GM21367 (cell line): ENCODE measurements at regions not wholly inside any gene's neighbourhood (a gene's known extent, or its start where the extent isn't known, plus 50 kb on each side); places are given as distances from the start of the nearest gene placed in this dataset.

Source experiments
- ATAC-seq: cut with Tn5 transposase; IDR thresholded peaks from one replicate; pipeline ENCODE4 v1.9.1; 2021; ENCODE audit not compliant: unreplicated experiment

DNA sequence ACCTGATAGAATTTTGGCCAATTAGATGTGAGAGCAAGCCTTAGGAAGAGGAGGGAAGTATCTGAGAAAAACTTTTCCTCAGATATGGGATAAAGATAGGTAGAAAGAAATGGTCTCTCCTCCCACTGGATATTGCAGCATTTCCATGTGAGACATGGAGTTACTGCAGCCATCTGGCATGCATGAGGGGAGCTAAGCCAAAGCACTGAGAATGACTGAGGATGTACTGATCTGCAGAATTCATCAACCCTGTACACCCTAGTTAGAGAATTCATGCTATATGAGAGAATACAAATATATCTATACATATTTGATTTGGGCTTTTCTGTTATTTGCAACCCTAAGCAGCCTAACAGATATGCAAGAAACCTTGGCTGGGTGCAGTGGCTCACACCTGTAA is 52.5 kb upstream of the RPL34 start:
- ATAC-seq: no peak

DNA sequence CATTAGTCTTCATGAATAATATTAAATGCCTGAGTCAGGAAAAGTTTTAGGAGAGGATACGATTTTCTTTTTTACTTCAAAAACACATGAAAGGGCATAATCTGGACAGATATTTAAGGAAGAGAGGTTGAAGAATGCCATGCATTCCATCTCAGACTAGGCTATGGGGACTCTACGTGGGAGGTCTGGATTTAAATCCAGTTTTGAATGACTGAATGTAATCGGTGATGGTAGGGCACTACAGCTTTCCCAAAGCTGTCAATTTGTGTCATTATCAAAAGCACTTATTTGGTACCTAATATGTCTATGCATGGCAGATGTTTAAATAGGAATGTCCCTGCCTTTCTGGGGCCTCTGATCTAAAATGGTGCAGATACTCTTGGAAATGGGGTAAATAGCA is 59.3 kb upstream of the RPL34 start:
- no peak for ATAC-seq

DNA sequence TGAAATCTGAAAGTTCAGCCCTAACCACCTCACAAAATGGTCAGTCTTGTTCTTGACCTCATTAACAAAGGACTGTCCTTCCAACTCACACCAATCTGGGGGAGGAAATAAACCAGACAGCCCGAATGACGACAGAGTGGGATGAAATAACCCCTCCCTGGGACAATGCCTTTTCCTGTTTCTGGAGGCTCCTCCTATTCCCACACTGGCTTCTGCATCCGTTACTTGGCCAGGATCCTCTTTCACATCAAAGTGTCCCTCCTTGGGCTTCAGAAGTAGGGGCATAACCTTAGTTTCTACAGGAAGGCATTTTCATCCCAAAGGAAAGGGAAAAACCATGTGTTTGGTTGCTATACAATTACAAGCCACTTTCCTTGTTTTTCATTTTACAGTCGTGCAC is 59.8 kb upstream of the RPL34 start:
- no peak for ATAC-seq

DNA sequence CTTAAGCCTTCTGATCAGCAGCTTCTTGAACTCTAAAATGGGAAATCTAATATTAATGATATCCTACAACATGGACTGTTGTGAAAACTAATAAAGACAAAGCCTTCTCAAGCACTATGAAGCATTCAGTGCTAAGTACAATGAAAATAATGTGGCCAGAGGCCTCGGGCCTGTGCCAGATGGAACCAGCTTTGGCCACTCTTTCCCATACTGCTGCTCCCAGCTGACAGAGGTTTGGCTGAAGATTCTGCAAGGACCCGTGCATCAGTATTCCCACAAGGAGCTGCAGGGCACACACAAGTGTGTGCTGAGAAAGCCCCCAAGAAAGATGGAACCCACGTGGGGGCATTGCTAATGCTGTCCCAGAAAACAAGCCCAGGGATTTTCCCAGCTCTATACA is 60.5 kb upstream of the RPL34 start:
- ATAC-seq: no peak

DNA sequence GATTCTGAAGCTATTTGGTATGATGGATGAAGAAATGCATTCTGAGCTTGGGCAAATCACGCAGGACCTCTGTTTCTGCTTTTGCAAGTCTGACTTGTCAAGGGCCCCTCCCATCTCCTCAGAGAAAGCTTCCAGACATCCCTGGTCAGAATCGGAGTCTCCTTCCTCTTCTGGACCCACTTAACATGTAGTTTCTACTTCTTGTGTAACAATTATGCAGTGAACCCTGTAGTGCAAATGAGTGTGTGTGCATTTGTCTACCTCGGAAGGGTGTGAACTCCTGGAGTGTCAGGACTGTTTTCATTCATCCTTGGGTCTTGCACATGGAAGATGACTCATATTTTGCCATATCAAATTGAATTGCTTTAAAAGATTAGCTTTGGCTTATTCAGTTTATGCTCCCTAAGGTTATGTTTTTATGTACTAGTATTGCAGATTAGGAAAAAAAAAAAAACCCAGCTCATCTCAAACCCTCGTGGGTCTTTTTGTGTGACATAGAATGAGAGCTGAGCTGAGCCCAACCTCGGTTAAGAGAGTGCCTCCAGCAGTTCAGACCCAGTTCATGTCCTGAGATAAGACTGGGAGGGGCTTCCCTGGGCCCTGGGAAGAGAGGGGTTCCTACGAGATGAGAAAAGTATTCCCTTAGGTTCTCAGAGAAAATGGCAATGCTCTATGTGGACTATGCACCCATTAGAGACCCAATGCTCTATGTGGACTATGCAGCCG is 61.1 kb upstream of the RPL34 start:
- ATAC-seq: no peak

DNA sequence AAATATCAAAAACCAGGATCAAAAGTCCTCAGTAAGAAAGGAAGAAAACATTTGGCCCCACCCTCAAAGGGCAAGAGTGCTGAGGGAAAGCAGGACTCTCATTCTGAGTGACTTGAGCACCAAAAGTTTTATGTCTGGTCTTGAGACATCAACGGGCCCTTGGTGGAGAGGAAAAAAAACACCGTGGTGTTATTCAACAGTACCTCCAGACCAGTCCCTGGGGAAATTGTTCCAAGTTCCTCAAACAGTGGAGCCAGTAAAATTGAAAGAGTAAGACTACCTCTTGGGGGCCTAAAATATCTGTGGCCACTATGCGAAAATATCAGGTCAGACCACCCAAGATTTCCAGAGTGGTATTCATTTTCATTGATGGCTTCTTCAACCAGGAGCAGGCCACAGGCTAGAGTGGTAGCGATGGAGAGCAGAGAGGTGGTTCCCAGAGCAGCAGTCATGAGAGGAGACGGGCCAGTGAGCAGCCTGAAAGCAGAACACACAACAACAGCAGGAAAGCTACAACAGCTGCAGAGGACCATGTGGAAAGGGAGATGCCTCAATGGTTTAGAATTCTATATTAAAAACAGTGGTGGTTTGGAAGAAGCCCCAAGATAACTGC is 63.7 kb upstream of the RPL34 start:
- ATAC-seq: peak; percentile 69

DNA sequence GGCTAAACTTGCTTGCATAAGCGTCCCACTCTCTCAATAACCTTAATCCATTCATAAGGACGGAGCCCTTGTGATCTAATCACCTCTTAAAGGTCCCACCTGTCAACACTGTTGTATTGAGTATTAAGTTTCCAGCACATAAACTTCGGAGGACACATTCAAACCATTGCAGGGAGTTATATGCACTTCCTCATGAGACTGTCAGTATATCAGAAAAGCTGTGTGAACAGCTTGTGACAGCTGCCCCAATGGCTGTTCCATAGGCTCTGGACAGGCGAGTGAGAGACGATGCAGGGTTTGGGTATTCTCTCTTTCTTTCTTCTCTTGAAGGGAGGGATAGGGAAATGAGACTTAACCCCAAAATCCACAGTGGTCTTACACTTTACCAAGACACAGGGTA is 64.2 kb upstream of the RPL34 start:
- no peak for ATAC-seq

DNA sequence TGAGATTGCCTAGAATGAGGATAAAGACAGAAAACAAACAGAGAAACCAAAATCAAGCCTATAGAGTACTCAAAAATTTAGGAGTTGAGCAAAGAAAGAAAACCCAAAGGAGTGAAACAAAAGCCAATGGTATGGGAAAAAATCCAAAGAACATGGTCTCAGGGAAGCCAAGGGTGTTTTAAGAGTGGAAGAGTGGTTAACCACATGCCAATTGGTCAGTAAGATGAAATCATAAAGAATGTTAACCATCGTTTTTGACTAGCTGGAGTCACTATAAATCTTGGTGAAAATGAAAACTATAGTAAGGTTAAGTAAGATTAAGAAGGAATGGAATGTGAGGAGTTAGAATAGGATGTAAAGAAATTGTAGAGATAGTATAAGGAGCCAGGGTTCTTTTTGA is 64.7 kb upstream of the RPL34 start:
- no peak for ATAC-seq

DNA sequence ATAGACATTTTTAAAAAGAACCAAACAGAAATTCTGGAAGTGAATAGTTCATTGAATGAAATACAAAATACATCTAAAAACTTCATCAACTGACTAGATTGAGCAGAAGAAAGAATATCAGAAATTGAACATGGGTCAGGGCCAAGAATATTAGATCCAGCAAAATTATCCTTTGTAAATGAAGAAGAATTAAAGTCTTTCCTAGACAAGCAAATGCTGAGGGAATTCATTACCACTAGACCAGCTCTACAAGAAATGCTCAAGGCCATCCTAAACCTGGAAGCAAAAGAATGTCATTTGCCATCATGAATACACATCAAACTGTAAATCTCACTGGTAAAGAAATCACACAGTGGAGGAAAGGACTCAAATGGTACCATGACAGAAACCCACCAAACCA is 72.7 kb upstream of the RPL34 start:
- no peak for ATAC-seq

DNA sequence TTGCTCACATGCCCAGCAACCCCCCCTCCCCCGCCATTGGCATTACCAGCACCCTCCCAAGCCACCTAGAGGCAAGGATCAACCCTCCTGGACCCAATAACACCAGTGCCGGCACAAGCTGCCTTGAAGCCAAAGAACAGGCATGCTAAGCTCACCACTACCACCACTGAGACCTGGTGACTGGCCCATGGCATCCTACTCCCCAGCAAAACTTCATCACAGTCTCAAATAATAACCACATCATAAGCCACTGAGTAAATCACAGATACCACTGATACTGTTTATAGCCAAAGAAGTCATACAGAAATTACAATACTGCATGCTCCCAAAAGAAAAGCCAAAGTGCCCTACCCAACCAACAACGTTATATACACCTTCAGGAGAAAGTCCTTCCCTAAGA is 73.6 kb upstream of the RPL34 start:
- no peak for ATAC-seq

DNA sequence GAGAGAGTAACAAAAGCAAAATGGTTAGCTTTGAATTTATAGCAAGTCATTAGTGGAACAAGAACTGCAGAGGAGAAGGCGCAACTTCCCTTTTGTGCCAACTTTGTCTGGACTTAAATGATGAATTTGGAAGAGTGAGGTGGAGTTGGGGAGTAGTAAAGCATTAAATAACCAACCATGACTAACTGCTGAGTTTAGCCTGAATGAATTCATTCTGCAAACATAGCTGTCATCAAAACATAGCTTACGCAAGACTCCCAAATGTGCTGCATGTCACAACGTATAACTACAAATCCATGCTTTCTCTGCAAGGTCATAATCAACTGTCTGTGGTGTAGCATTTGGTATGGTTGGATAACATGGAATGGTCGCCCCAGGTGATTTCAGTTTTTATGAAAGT is 75.9 kb upstream of the RPL34 start:
- ATAC-seq: no peak

DNA sequence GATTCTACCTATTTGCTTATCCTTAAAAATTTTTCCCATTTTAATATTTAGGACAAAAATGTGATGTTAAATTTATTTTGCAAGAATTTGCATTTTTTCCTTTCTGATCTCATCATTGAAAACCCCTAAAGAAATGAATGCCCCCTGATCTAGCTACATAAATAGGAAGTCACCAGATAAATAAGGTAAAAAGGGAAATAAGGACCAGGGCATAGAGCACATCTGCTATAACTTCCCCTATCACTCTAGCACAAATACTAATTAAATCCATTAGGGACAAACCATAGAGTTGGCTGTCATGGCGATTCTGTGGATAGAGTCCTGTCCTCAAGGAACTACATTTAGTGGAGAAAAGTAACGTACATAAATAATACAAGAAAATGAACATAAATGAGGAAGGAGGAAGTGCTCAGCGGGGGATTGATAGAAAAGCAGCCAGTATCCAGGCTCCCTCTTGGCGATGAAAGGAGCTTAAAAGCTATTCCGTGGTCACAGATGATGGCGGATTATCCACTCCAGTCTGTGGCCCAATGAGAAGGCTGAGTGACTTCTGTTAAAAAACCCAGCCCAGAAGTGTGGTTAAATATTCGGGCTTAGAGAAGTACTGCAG is 76.9 kb upstream of the RPL34 start:
- no peak for ATAC-seq

DNA sequence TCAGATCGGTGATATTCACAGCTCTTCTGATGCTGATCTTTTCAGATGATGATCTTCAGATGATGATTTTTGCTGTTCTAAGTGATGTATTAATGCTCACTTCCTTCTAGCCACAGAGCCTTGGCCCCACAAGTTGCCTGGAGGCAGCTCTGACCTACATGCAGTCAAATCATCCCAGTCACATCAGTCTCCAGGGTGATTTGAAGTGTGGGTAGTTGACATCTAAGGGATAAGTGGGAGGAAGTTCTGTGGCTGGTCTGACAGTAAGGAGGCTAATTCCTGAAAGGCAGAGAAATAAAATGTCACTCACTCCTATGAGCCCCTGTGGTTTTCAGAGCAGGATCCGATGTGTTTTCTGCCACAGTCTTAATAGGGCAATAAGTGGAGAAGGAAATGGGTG is 79.8 kb upstream of the RPL34 start:
- ATAC-seq: no peak

DNA sequence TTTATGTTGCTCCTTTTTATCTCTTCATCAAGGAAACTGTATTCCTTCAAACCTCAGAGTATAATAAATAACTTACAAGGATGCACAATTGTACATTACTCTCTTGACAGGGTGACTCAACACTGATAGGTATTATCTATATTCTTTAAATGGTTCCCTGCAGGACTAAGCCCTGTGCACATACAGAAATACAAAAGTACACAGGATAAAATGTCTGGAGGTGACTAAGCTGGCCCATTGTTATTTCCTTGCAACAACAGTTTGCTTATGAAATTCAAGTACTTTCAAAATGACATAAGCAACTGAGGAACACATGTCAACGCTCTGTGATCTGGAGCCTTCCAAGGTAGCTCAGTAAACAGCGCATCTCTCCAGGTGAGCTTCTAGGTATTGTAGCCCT is 83.8 kb upstream of the RPL34 start:
- ATAC-seq: no peak

DNA sequence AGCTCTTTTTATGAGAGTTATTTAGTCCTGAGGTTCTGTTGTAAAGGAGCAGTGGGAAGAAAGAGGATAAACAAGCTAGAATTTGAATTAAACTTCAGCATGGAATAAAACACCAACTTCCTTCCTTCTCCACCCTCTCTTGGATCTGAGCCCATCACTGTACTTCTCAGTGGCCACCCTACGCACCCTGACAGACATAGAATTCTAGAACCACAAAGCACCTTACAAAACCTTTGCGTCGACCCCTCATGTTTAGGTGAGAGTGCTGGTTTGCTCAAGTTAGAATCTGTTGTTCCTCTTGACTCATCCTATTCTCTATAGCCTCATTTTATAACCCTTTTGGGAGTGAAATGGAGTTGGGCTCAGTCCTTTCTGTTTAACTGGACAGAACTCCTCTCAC is 84.6 kb upstream of the RPL34 start:
- no peak for ATAC-seq

DNA sequence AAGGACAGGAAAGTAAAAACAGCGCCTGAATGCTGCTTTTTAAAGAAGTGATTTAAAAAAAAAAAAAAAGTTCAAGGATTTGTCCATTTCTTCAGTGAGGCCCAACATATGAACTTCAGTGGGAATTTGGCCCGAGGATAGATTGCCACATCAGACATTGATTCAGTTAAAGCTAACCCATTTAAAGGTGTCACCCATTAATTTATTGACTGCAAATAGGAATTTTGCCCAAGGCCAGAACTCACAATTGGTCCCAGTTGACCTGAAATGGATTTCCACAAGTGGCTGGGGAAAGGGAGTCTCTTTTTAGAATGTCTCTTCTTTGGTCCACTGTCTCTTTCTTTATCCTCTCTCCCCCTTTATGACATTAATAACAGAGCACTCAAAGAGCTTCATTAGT is 86.5 kb upstream of the RPL34 start:
- ATAC-seq: no peak

DNA sequence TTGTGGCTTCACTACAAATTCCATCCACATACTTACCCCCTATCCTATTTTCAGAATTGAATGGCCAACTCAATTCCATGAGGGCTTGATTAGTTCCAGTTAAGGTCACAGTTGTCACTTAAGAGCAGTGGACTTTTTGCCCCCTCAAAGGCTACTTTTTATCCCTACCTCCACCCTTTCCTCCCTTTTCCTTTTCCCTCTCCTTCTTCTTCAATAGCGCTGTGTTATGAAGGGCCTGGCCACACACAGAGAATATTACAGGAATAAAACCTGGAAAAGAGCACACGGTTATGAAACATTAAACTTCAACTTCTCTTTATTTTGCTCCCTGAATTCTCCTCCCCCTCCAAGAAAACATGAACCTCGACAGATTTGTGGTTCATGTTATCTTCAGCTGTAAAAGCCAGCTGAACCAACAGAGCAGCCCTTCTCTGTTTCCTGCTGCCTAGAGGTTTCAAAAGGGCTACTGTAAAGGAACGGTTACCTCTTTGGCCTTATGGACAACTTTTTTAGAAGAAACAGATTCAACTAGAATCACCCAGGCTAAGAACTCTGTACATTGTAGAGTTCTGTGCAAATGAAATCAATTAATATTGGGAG is 87.0 kb upstream of the RPL34 start:
- ATAC-seq: no peak

DNA sequence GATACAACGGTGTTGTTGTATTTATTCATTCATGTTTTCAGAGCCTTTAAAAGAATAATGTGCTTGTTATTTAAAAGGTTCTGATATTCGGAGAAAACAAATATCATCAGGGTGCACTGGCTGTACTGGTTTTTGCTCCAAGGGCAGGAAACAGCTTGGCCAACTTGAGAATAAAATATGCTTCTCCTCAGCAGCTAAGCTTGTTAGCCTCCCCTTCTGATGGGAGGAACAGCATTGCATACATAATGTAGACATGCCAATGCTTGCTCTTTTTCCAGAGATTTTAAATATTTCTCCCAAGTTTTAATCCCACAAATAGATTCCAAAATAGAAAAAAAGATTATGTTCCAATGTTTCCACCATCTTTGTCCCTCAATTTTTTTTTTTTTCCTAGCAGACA is 87.6 kb upstream of the RPL34 start:
- ATAC-seq: no peak

DNA sequence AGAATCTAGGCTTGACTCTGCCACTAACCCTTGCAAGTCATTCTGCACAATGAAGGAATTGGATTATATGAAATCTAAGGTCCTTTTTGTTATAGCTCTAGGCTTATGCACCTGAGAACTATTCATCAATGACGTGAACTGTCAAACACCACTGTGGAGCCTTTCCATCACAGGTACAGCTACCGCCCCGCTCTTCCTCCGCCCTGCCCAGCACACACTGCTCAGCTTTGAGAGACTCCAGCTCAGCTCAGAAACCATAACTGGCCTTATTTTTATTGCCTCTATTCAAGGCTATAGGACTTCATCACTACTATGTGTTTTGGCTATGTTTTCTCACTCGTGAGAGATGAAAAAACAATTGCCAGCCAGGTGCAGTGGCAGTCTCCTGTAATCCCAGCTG is 88.2 kb upstream of the RPL34 start:
- no peak for ATAC-seq

DNA sequence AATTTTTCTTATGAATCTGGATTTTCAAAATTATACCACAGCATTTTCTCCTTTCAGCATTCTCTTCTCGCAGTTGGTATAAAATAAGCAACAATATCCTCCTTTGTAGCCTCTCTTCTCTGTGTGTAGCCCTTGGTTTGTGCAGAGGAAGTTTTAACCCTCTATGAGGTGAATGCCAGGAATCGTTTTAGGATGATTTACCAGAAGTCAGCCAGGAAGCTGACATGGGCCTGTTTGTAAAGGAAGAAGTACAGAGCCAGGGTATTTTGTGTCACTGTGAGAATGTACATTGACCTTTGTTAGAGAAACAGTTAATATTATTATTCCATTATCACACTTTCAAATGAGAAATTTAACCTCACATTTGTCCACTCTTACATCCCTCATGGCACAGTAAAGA is 88.9 kb upstream of the RPL34 start:
- ATAC-seq: no peak

DNA sequence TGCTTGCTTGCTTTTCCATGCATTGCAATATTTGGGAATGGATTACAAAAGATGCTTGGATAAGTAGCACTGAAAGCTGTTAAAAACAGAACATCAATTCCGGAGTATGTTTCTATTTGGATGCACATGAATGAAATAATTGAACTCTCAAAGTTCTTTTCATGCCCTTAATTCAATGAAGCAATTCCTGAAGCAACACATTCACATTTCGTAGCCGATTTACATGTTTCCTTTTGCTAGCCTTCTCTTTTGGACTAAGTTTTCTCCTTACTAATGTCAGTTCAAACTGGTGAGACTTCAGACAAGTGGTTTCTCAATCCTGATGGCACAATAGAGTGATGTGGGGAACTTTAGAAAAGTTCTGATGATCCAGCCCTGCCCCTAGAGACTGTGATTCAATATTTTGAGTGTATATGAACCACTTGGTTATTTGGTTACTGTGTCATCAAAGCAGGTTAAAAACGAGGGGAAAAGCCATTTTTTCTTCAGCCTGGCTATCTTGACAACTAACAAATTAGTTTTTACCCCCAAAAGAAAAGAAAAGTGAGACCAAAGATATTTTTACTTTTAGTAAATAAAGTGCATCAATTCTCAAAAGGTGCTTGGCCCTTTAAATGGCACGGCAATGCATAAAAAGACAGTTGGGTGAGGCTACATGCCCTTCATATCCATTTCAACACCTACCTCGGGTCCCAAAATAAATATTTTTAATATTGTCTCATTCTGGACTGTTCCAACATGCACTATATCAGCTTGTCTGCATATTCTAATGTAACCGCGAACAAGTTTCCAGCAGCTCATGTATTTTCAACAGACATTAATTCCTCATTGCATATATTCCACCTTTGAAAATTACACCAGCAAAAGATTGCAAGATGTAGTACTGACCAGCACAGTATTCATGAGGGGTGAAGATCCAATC is 90.1 kb upstream of the RPL34 start:
- ATAC-seq: no peak
